M059J (cell line): ENCODE measurements at regions not wholly inside any gene's neighbourhood (a gene's known extent, or its start where the extent isn't known, plus 50 kb on each side); places are given as distances from the start of the nearest gene placed in this dataset.

Source experiments
- DNase-seq: peaks from one replicate; pipeline ENCODE4 v3.0.0-alpha.2; 2012; ENCODE audit warnings: low read depth

GRCh38 chr5:165525271-165525670 lies 2019.9 kb downstream of the MAT2B start:
- no peak for DNase-seq

GRCh38 chr5:165526357-165526756 lies 2020.9 kb downstream of the MAT2B start:
- no peak for DNase-seq

- DNase-seq, result no peak
These were observed 2022.2 kb downstream of the MAT2B start for GRCh38 chr5:165527577-165527976.

- DNase-seq, result no peak
These were observed 2032.6 kb downstream of the MAT2B start for GRCh38 chr5:165538065-165538464.

- no peak for DNase-seq
These were observed 2054.2 kb downstream of the MAT2B start for GRCh38 chr5:165559645-165560044.

GRCh38 chr5:165560648-165561047 lies 2055.2 kb downstream of the MAT2B start:
- no peak for DNase-seq

- DNase-seq, result no peak
These were observed 2060.5 kb downstream of the MAT2B start for GRCh38 chr5:165565911-165566310.

GRCh38 chr5:165569551-165569950 lies 2064.1 kb downstream of the MAT2B start:
- DNase-seq, result no peak

GRCh38 chr5:165573445-165573844 lies 2068.0 kb downstream of the MAT2B start:
- no peak for DNase-seq

GRCh38 chr5:165574100-165574499 lies 2068.7 kb downstream of the MAT2B start:
- DNase-seq, result no peak

GRCh38 chr5:165576678-165577275 lies 2071.4 kb downstream of the MAT2B start:
- no peak for DNase-seq

GRCh38 chr5:165579911-165580310 lies 2074.5 kb downstream of the MAT2B start:
- peak; percentile 5 for DNase-seq

- no peak for DNase-seq
These were observed 2089.3 kb downstream of the MAT2B start for GRCh38 chr5:165594693-165595092.

- DNase-seq, result no peak
These were observed 2097.1 kb downstream of the MAT2B start for GRCh38 chr5:165602529-165602928.

- DNase-seq, result no peak
These were observed 2101.6 kb downstream of the MAT2B start for GRCh38 chr5:165607026-165607425.

- DNase-seq, result no peak
These were observed 2104.5 kb downstream of the MAT2B start for GRCh38 chr5:165609871-165610270.

GRCh38 chr5:165616490-165617405 lies 2111.3 kb downstream of the MAT2B start:
- DNase-seq, result peak; percentile 10

- DNase-seq, result no peak
These were observed 2112.1 kb downstream of the MAT2B start for GRCh38 chr5:165617491-165617890.

- DNase-seq, result no peak
These were observed 2115.0 kb downstream of the MAT2B start for GRCh38 chr5:165620394-165620793.

- DNase-seq, result peak; percentile 15
These were observed 2117.6 kb downstream of the MAT2B start for GRCh38 chr5:165622864-165623536.

- DNase-seq, result no peak
These were observed 2118.9 kb downstream of the MAT2B start for GRCh38 chr5:165624166-165624946.

GRCh38 chr5:165626161-165626560 lies 2120.7 kb downstream of the MAT2B start:
- DNase-seq, result no peak
